Stimulated activated CD4-positive, alpha-beta T cell treated with anti-CD3 and anti-CD28 coated beads, TNF-alpha, amount 100 ng/mL, for 48 hours (primary cell): ENCODE measurements at regions not wholly inside any gene's neighbourhood (a gene's known extent, or its start where the extent isn't known, plus 50 kb on each side); places are given as distances from the start of the nearest gene placed in this dataset.
"Not testable (repeated sequence)": the region's sequence is repeated elsewhere in the genome, so short reads cannot be mapped to it uniquely, and the experiment has no call there.

Experiments
- DNase-seq, 3 donors: peaks; one replicate each; pipeline ENCODE4 v3.0.0-alpha.2; 2020; ENCODE audit warnings: low read depth in 3 of 3

DNA sequence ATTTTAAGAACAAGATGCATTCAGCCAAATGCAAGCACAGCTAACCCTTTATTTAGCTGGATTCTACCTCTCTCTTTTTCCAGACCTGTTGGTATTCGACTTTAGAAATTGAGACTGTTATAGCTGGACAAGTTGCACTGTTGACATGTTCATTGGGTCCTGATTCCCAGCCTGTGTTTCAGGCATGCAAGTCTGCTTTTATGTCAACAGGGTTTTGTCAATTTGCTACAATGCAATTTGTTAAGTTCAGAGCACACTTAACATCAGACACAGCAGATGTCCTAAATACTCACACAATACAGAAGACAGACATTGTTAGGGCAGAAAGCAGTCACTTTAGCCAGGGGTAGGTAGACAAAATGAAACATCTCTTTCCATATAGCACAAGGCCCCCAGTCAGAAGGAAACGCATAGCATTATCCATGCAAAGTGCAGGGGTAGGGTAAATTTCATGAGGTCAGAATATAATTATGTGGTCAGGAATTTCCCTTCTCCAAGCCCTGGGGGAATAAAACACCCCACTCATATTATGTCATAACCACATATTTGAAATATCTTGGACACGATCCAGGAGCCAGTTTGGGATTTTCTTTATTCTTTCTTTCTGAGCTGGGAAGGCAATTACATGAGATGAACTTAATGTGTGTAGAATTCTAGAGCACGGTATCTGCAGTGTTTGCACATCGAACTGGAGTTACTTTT lies 504.1 kb downstream of the NTRK3 start:
- DNase-seq = no peak

DNA sequence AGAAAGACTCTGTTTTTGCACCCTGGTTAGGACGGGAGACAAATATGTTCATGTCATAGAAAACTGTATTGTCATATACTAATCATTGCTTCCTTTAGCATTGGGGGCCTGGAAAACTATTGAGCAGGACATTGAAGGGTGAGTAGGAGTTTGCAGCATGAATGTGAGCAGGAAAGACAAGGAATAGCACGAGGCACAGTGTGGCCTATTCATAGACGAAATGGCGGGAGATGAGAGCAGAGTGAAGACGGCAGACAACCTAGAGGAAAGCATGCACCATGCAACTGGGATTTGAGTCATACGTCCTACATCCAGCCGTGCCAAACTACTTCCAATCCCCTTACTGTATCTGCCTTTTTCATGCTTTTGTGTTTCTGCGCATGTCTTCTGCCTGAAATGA lies 508.1 kb downstream of the NTRK3 start:
- DNase-seq = no peak

DNA sequence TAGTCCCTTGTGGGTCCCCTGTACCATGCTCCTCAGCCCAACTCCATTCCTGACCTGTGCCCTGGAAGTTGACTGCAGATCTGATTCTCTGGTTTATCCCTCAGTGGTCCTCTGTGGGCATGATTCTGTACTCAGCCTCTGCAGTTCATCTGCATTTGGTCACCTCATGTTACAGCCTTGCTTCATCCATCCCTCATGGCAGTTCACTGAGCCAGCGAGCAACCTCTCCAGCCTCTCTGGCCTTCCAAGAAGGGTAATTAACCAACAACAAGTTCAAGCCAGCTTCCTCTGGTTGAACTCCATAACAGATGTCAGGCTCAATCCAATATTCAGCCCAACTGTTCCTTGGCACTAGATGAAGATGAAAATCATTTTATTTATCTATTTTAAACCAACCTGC lies 509.5 kb downstream of the NTRK3 start:
- DNase-seq = no peak

DNA sequence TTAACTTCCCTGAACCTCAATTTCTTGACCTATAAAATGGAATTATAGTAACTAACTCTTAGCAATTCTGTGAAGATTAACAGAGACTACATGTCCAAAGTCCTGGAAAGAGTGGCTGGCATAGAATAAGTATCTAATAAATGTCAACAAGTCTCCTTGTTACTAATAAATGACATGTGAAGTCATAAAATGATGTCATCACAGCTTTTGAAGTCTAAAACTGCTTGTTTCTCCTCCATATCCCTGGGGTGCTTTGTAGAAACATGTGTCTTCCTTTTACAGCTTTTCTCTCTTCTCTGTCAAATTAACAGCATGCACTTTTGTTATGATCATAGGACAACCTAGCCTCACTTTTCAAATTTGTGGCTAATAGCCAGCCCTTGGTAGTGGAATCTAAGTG lies 510.2 kb downstream of the NTRK3 start:
- DNase-seq = no peak

DNA sequence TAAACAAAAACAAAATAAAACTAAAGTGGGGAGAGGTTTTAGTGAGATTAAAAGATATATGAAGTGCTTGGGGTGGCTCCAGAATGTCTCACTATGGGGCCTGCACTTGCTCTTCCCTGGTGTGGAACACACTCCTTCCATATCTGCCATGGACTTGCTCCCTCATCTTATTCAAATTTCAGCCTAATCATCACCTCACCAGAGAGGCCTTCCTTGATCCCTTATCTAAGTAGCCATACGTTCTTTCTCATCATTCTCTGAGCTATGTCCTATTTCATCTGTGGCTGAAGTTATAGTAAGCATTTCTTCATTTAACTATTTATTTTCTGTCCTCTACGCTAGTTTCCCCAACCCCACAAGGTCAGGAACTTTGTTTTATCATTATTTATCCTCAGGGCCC lies 511.7 kb downstream of the NTRK3 start:
- DNase-seq = no peak

DNA sequence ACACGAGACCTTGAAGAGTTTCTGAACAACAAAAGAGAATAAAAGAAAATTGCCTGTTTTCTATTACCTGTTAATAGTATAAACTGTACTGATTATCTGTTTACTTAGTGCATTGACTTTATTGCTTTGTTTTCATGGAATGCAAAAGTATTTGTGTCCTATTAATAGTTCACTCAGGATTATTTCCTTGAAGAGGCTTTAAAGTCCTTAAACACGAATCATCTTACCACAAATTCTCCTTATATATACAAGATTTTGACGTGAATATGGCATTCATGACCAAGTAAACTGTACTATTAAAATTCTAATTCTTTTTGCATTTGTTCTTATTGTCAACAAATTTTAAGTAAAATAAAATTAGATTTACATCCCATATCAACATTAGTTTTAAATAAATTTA lies 513.0 kb downstream of the NTRK3 start:
- DNase-seq = no peak

DNA sequence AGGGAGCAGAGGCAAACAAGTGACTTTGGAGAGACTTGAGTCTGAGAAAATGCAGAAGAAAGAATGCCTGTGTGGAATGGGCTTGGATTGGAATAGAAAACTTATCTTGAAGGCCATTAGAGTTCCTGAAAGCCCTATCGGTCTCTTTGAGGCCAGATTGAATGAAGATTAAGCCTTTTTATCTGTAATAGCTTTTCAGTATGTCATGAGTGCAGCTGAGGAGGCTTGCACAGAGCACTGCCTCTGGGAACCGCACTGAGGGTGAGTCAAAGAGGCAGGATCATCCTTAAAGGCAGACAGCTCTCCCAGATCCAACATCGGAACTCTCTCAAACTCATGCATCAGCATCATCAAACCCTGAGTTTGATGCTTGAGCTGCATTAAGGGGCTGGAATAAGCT lies 515.2 kb downstream of the NTRK3 start:
- DNase-seq = no peak

DNA sequence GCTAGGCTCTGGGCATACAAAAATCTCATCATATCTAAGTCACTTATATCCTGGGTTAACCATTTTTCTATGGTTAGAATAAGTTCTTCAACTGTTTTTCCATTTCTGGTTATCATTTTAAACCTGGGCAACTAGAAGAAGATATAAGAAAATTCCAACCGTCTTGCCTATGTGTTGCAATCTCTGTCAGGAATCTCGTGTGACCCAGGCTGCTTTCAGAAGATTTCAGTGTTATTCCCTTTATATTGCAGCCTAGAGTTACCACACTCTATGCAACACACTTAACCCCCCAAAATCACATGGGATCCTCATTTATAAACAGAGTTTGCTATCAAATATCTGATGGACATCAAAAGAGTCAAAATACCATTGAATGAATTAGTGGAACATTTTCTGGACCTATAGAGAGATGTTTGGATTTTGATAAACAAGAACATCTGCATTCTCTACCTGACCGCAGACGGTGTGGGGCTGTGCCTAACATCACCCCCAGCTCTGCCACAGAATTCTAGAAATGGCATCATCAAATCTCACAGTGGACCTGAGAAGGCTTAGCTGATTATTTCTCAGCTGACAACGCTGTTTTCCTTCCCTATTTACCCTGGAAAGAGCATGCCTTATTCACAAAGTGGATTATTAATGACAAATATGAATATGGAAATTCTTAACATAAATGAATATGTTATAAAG lies 515.7 kb downstream of the NTRK3 start:
- DNase-seq = no peak

DNA sequence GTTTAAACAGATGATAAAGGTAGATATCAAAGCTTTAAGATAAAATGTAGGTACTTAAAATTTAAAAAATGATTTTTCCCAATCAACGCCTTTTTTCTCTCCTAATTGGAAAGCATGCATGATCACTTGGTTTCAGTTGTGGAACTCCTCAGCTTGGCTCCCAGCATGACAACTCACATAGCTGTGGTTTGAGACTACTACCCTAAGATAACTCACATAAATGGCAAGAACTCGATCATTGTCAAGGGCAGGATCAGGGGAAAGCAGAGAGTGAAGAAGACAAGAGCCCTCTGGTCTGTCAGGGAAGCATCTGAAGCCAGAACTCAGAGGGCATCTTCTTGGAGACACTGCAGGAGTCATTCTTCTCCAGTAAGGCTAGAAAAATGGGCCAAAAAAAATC lies 516.7 kb downstream of the NTRK3 start:
- DNase-seq = no peak

DNA sequence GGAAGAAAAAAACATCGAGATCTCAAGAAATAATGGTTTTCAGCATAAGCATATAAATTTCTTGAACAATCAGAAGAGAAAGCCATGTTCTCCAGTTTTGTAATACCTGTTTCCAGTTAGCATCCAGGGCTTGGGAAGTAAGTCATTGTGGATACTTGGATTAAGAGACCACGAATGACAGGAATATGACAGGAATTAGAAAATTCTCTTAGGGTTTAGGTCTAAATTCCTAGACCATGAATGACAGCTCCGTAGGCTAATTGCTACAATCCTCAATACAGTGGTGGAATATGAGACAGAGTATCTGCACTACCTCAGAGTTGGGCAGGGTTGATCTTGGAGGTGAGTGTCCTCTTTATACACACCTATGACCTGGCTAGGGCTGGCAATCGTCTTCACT lies 517.5 kb downstream of the NTRK3 start:
- no peak for DNase-seq

DNA sequence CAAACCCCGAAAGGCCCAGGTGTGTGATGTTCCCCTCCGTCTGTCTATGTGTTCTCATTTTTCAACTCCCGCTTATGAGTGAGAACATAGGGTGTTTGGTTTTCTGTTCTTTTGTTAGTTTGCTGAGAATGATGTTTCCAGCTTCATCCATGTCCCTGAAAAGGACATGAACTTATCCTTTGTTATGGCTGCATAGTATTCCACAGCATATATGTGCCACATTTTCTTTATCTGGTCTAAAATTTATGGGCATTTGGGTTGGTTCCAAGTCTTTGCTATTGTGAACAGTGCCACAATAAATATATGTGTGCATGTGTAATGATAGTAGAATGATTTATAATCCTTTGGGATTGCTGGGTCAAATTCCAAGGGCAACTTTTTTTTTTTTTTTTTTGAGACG lies 519.1 kb downstream of the NTRK3 start:
- not testable (repeated sequence) for DNase-seq

DNA sequence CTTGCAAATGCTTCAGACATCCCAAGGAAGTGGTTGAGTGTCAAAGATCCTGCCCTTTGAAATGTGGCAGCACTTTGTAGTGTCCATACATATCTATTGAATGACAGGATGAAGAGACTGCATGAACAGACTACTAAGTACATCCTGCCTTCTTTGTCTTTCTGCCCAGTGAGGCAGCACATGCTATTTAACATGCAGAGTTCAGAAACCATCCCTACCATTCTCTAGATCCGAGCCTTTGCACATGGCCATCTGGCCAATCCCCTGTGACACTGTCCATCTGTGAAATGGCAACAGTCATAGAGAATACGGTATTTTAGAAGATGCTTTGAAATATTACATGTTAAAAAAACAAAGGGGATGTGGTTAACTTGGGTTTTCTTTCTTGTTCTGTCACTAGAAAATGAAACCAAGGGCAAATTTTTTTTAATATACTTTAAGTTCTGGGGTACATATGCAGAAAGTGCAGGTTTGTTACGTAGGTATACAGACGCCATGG lies 519.6 kb downstream of the NTRK3 start:
- no peak for DNase-seq

DNA sequence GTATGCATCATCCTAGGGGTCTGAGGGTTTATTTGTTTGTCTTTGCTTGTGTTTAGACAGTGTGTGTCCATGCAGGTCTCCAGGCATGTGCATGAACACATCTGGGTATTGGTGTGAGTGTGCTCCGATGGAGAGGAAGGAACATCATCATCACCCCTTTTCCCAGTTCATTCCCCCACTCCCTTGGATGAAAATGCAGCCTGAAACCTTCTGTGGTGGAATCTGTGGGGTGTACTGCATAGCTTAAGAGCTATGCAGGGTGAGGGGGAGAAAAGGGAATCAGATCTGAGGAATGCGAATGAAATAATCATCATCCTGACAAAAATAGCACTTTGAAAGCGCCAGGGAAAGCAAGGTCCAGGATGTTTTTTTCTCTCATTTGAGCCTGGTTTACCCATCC lies 520.1 kb downstream of the NTRK3 start:
- DNase-seq = no peak

DNA sequence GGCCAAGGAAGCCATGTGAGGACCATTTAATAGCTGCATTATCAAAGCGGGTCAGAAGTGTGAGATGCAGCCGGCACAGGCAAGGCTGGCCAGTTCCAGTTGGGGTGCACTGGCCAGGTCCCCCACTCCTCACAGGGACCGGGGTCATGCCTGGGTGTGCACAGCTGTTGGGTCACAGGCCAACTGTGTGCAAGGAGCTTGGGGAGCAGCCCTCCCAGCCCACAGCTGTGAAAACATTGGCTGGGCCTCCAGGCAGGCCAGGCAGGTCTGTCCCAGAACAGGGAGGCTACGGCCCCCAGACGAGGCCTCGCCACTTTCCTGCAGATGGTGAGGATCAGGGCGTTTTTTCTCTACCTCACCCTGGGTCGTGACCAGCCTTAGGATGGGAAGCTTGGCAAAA lies 521.0 kb downstream of the NTRK3 start:
- no peak for DNase-seq

DNA sequence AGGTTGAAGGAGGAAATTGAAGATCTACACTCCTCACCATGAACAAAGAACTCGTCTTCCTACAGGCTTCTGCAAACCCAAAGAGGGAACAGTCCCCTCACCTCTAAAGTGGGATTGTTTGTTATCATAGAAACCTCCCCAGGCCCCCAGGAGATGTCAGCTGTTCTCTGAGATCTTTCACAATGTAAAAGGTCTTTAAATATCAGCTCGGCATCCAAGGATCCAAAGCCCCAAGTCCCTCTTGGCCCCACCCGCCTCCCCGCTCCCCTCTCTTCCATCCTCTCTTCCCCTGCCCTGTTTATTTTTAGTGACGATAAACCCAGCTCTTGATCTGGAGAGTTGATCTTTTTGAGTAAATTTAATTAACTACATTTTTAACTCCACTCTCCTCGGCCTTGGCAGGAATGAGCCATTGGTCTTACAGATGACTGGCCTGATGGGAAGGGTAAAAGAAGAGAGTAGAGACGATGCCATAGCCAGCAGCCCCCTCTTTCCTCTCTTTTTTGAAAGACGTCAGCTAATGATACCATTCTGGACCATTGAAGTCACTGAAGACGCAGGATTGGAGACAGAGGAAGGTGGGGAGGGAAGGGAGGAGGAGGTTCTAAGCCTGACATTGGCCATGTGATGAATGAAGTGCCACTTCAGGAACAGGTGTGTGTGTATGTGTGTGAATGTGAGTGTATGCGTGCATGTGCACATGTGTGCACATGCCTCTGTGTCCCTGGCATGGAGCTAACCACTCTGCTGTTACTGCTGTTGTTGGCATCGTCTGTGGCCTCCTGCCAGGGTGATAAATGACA lies 521.8 kb downstream of the NTRK3 start:
- DNase-seq = no peak

DNA sequence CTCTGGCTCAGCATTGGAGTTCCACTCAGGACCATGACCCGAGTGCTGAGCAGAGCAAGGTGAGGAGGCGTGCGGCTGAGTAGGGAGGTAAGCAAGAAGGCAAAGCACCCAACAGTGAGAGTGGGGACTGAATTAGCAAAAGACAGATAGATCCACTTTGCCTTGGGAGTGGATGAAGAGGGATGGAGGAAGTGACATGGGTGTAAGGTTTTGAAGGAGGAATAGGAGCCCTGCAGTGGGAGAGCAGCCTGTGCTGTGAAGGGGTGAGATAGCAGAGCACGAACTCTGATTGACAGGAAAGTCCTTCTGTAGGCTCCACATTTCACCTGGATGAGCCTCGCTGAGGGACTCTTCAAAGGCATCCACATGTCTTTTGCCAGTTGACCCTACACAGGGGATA lies 522.6 kb downstream of the NTRK3 start:
- no peak for DNase-seq

DNA sequence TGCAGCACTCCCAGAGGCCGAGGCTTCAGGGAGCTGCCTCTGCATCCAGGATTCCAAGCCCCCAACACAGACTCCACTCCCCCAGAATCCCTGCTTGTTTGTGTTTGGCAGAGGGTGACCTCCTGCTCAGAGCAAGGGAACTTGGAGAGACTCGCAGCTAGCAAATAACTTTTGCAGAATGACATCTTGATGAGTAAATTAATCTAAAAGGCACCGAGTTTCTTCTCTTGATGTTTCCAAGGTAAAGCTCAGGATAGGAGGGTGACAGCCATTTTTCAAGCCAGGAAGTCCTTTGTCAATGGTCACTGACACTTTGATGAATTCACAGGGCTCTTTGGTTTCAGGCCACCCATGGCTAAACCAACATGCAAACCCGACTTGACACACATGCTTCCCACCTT lies 523.0 kb downstream of the NTRK3 start:
- no peak for DNase-seq

DNA sequence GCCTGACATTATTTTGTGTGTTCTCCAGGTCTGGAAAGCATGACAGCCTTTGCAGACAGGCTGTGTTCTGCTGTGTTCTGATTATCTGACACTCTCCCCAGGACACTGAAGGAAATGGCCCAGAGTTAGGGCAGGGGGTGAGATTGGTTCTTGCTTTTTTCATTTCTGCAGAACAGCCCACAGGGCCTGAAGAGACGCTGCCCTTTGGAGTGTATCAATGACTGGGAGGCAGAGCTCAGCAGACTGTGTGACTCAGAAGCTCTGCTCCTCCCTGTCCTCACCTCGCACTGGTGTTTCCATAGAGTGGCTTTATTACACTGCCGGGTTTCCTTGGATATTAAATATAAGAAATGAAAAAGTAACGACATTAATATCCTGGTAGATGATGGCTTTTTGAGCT lies 523.6 kb downstream of the NTRK3 start:
- no peak for DNase-seq

DNA sequence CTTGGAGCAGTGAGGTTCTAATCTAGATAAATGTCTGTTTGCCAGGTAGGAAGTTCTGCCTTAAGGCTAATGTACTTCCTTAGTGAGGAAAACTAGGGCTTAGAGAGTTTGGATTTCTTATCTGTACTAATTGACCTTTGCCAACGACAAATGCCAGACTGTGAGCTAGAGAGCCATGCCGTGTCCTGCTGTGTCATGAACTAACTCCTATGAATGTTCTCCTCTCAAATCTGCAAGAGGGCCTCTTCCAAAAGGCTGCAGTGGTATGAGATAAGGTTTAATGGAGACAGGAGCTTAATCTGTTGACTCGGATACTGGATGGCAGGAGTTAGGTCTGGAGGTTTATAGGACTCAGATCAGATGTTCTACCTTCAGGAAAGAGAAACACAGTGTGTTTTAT lies 524.9 kb downstream of the NTRK3 start:
- DNase-seq = no peak

DNA sequence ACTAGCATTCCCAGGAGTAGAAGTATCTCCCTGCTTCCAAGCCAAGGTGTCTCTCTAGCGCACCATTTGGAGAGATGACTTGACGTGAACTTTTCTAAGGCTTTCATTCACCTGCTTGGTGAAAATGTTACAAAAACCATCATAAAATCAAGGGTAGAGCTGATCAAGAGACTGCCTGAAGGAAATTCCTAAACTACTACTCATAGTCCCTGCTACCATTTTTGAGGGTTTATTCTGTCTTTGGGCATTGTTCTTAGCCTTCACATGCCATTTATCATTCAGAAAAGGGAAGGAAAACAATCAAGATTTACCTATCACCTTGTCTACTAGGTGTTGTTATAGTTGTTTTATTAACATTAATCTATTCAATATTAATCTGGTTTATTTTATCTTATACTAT lies 525.8 kb downstream of the NTRK3 start:
- no peak for DNase-seq

DNA sequence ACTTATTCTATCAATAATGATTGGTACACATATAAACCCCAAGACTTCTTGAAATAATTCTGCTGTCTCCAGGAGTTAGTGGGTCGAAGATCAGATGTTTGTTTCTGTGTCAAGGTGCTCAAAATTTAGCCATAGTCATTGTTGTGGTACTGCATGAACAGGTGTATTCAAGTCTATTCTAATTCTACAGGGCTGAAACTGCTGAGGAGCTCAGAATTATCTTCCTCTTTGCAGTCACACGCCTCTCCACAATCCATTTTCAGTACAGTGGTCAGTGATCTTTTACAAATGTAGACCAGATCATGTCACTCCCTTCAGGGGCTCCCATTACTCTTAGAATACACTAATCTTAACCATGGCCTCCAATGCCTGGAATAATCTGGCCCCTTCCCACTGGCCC lies 527.5 kb downstream of the NTRK3 start:
- DNase-seq = no peak

DNA sequence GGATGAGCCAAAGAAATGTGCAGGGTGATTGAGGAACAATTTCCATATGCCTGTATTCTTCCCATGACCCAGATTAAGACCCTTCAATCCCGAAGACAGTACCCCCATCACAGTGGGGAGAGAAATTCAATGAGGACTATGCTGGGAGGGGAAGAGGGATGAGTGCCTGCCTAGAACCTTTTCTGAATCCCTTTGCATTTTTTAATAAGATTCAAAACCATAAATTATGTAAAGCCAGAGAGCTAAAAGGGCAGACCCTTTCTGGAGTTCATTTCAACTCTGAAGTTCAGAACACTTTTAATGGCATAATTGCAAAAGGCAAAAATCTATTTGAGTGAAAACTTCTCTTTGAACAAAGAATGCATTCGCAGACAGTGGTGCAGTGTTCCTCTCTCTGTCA lies 529.5 kb downstream of the NTRK3 start:
- no peak for DNase-seq

DNA sequence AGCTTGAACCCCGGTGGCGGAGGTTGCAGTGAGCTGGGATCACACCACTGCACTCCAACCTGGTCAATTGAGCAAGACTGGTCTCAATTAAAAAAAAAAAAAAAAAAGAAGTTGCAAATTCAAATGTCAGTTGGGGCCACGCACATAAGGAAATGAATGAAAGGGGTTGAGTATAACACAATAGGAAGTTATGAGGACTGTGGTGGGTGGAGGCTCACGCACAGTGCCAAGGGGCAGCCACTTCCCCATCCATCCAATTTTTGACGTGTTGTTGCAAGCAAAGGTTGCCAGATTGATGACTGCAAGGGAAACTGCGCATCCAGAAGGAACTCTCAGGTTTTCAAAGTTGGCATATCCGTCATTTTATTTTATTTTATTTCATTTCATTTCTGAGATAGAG lies 532.2 kb downstream of the NTRK3 start:
- no peak for DNase-seq
